Mesothelial cell of epicardium (in vitro differentiated cells): ENCODE measurements at regions not wholly inside any gene's neighbourhood (a gene's known extent, or its start where the extent isn't known, plus 50 kb on each side); places are given as distances from the start of the nearest gene placed in this dataset.

ENCODE experiments used
- DNase-seq, 2 experiments: peaks; one replicate each; pipeline ENCODE4 v3.0.0; 2021; ENCODE audit warnings: low spot score in 2 of 2; ENCODE audit not compliant: unreplicated experiment in 2 of 2
- H3K27ac Mint-ChIP-seq: 2 replicates; pipeline ENCODE4 v1.8.0; 2021; ENCODE audit warnings: mixed read lengths
- H3K27me3 Mint-ChIP-seq: 2 replicates; pipeline ENCODE4 v1.8.0; 2021; ENCODE audit warnings: low read depth, mixed read lengths
- H3K36me3 Mint-ChIP-seq: 2 replicates; pipeline ENCODE4 v1.8.0; 2021; ENCODE audit warnings: mixed read lengths
- H3K4me1 Mint-ChIP-seq: 2 replicates; pipeline ENCODE4 v1.8.0; 2021; ENCODE audit warnings: mixed read lengths
- H3K4me3 Mint-ChIP-seq: 2 replicates; pipeline ENCODE4 v1.8.0; 2021; ENCODE audit warnings: mild to moderate bottlenecking, moderate library complexity, mixed read lengths
- H3K9me3 Mint-ChIP-seq: 2 replicates; pipeline ENCODE4 v1.8.0; 2021; ENCODE audit warnings: mixed read lengths
- TF ChIP-seq, protein P1 (sequence below): fragments of 200-600 bp; sonication (generic); IDR thresholded peaks from one replicate; pipeline ENCODE4 v1.5.0; 2021; ENCODE audit warnings: antibody characterized with exemption; ENCODE audit not compliant: unreplicated experiment

DNA sequence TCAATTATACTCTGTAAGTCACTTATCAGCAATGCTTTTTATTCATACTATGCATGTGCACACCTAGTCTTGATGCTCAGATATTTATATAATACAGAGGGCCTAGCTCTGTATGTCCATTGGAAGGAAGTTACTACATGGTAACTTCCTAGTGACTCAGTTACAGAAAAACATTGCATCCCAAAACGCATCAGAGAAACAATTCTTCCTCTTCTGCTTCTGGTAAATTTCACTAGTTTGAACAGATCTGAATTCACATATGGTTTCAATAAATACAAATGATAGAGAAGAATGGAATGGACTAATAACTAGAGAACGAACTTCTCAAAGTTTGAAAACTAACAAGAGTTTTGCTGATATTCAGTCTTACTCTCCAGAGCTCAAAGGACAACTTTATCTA is 811.3 kb upstream of the ADGRL2 start:
- H3K4me1 Mint-ChIP-seq: peaks cover 11% of the 10 kb centered on the region
- H3K36me3 Mint-ChIP-seq: no peaks in the 10 kb centered on the region
- DNase-seq: no peak
- no peaks in the 10 kb centered on the region for H3K9me3 Mint-ChIP-seq
- peak overlapping the region; percentile 14 for H3K27ac Mint-ChIP-seq
- TF ChIP-seq, protein P1, sequence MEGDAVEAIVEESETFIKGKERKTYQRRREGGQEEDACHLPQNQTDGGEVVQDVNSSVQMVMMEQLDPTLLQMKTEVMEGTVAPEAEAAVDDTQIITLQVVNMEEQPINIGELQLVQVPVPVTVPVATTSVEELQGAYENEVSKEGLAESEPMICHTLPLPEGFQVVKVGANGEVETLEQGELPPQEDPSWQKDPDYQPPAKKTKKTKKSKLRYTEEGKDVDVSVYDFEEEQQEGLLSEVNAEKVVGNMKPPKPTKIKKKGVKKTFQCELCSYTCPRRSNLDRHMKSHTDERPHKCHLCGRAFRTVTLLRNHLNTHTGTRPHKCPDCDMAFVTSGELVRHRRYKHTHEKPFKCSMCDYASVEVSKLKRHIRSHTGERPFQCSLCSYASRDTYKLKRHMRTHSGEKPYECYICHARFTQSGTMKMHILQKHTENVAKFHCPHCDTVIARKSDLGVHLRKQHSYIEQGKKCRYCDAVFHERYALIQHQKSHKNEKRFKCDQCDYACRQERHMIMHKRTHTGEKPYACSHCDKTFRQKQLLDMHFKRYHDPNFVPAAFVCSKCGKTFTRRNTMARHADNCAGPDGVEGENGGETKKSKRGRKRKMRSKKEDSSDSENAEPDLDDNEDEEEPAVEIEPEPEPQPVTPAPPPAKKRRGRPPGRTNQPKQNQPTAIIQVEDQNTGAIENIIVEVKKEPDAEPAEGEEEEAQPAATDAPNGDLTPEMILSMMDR: no peak
- H3K27me3 Mint-ChIP-seq: no peaks in the 10 kb centered on the region
- H3K4me3 Mint-ChIP-seq: no peak overlapping the region

DNA sequence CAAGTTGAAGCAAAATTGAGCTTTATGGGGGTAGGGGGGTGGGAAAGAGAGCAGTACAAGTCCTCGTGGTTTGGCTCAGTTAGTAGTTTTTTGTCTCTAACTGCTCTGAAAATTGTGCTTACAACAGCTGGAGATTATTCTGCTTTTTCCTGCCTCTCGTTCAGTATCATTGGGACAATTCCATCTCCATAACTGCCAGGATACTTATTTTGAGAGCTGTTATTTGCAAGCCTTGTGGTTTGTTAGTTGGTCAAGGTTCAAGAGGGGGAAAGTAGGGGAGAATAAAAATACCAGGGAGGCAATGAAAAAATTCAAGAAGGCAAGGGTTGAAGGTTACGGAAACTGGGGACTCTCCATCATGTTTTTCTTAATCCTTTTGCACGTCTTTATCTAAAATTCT is 811.8 kb upstream of the ADGRL2 start:
- DNase-seq: no peak
- Mint-ChIP-seq H3K4me3 (no peak overlapping the region), H3K9me3 (no peaks in the 10 kb centered on the region), H3K27me3 (no peaks in the 10 kb centered on the region), H3K27ac (peak overlapping the region; percentile 62), H3K4me1 (peaks cover 11% of the 10 kb centered on the region), H3K36me3 (no peaks in the 10 kb centered on the region)
- TF ChIP-seq, protein P1: no peak

DNA sequence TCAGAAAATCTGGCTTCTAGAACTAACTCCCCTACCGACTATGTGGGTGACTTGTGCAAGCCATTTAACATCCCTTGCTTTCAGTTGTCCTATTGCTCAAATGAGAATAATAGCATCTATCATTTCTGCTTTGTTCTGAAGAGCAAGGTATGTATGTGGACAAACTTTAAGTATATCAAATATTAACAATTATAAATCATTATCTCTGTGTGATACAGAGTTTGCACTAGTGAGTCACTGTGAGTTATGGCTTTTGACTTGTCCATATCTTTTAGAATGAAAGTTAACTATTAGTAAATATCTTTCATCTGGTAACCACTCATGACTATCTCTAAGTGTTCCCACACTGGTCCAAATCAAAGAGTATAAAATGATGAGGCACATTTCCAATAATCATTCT is 812.9 kb upstream of the ADGRL2 start:
- no peaks in the 10 kb centered on the region for H3K27me3 Mint-ChIP-seq
- DNase-seq: no peak
- H3K4me1 Mint-ChIP-seq: peaks cover 11% of the 10 kb centered on the region
- no peaks in the 10 kb centered on the region for H3K9me3 Mint-ChIP-seq
- no peak overlapping the region for H3K4me3 Mint-ChIP-seq
- no peaks in the 10 kb centered on the region for H3K36me3 Mint-ChIP-seq
- TF ChIP-seq, protein P1: no peak
- no peak overlapping the region for H3K27ac Mint-ChIP-seq

DNA sequence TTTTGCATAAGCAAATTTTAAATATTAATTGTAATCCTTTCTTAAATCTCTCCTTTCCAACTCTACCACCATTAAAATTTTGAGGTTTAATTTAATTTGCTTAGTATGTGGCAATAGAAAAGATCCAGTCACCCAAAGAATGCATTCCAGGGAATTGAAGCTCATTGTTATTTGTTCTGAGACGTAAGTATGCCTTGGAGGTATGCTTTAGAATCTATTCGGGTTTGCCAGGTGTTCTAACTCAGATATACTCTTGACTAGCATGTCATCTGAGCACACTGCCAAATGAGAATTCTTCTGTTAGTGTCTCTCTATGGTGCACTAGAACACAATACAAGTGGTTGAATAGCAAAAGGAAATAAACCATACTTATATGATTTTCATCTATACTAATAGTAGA is 813.6 kb upstream of the ADGRL2 start:
- Mint-ChIP-seq H3K9me3 (no peaks in the 10 kb centered on the region), H3K36me3 (no peaks in the 10 kb centered on the region), H3K27ac (no peak overlapping the region), H3K4me1 (peaks cover 11% of the 10 kb centered on the region), H3K4me3 (no peak overlapping the region), H3K27me3 (no peaks in the 10 kb centered on the region)
- TF ChIP-seq, protein P1: no peak
- no peak for DNase-seq

DNA sequence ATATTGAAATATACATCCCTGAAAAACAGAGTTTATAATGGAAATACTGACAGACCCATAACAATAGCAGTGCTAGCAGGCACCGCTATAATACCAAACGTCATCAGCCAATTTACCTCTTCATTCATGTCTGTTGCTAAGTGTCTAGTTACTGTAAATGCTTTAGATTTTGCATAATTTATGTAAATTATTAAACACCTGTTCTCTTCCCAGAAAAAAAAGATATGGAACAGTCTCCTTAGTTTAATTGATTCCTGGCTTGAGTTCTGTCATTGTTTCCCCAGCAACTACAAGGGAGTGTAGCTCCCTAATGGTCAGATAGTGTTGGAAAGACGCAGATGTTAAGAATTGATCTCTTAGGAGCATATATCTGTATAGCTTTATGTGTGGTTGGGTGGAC is 817.9 kb upstream of the ADGRL2 start:
- Mint-ChIP-seq H3K4me1 (no peaks in the 10 kb centered on the region), H3K27ac (no peak overlapping the region), H3K36me3 (no peaks in the 10 kb centered on the region), H3K4me3 (no peak overlapping the region), H3K9me3 (no peaks in the 10 kb centered on the region), H3K27me3 (no peaks in the 10 kb centered on the region)
- no peak for DNase-seq
- TF ChIP-seq, protein P1: no peak

DNA sequence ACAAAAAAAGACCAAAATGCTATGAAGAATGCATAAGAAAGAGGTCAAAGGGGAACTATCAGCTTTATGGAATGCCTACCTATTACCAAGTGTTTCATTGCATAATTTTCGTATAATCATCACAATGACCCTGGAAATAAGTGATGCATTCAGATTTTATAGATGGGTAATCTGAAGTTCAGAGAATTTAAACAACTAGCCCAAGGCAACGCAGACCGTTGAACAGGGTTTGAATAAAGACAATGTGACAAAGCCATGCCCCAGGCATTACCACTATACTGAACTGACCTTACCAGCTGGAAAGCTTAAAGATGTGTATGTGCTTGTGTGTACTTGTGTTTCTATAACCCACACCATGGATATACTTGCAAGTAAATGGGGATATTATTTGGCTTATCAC is 827.6 kb upstream of the ADGRL2 start:
- H3K27ac Mint-ChIP-seq: no peak overlapping the region
- no peak for DNase-seq
- TF ChIP-seq, protein P1: no peak
- no peaks in the 10 kb centered on the region for H3K36me3 Mint-ChIP-seq
- peaks cover 9% of the 10 kb centered on the region for H3K9me3 Mint-ChIP-seq
- H3K4me3 Mint-ChIP-seq: no peak overlapping the region
- no peaks in the 10 kb centered on the region for H3K4me1 Mint-ChIP-seq
- H3K27me3 Mint-ChIP-seq: no peaks in the 10 kb centered on the region
